ENCODE measurements at regions not wholly inside any gene's neighbourhood (a gene's known extent, or its start where the extent isn't known, plus 50 kb on each side); places are given as distances from the start of the nearest gene placed in this dataset.
"Not testable (repeated sequence)": the region's sequence is repeated elsewhere in the genome, so short reads cannot be mapped to it uniquely, and the experiment has no call there.

DNA sequence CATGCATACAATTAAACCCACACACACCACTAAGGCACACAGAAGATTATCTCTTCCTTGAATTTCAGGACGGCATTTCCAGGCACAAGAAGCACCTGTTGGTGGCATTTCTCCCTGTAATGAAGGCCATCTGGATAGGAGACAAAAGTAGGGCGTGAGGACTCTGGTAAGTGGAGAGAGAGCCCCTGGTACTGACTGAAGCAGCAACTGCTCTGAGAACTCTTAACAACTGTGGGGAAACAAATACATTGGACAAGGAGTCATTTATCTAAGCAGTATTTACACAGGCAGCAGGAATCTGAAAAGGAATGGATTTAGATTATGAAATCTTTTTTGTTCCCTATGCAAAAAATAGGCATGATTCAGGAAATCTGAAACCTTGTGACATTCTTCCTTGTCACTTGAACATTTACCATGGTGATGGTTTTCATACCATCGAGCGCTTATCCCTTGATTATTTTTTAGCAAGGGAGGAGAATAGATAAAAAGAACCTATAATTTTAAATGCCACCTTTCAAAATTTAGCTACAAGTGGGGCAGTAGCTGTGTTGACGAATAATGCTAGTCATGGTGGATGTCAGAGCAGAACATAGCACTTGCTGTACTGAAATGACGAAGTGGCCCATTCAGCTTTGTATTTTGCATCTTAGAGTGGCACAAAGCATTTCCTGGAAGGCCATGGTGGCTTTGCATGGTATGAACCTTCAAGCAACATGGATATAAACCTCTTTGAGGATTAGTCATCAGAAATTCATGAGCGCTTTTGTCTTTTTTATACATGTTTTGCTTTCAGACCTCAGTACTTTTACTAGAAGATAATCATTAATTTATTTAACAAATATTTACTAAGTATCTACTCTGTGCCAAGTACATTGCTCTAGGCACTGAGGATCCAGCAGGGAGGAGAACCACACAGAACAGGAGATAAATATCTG, 362.0 kb downstream of the ADGRL2 start:
- no peak for ATAC-seq

DNA sequence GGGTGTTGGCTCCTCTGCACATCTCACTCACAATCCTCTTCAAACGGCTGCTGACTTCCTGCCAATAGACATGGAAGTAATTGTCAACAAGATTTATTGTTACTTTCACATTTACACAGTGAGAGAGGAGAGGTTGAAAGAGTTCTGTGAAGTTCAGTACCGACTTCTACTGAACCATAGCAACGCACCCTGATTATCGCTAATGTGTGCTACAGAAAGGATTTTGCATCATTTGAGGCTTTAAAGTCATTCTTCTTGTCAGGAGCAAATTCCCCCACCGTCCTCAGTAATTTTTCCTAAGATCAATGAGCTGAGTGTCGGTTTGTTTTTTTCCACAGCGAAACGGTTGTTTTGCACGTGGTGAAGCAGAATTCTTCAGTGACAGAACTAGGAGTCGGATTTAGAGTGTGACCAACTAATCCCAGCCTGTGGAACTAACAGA, 361.0 kb downstream of the ADGRL2 start:
- intact Hi-C loops (cut with DNase I) = no loop called here
- ATAC-seq (no peak), DNase-seq (ENCODE audit: missing footprints) (no peak)

More for the DNA sequence above, 362.0 kb downstream of the ADGRL2 start:
- intact Hi-C loops (cut with DNase I) = no loop called here
- DNase-seq (ENCODE audit: missing footprints) = no peak

DNA sequence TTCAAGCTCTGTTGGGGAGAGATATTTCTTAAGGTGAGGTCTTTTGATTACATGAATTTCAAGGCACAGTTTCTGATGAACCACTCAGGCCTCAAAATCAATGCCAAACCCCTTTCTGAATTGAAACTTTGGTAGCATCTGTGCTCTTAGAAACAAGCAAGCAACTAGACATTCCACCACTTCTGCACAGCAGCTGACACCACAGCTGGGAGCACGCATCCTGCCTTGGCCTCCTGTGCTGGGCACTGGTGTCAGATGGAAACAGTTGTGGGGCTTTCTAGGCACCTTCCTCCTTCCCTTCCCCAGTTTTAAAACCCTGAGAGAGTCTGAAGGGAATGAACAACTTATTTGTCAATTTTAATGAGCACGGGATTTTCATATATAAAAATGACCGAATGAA, 360.2 kb downstream of the ADGRL2 start:
- intact Hi-C loops (cut with DNase I) = no loop called here
- ATAC-seq (no peak), DNase-seq (ENCODE audit: missing footprints) (no peak)

DNA sequence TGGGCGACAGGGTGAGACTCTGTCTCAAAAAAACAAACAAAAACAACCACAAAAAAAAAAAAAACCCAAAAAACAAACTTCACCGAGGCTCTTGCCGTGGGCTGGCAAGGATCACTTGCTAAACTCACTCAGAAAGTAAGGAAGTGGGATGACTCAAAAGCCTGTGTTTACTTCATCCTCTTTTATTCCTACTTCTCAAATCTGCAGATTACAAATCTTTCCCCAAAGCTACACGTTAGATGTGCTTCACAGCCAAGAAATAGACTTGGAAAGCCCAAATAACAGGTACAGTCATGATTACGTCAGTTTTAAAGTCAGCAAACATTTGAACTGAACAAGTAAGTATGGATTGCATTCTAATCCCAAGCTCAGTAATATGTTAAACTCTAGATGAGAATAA, 359.3 kb downstream of the ADGRL2 start:
- ATAC-seq (no peak), DNase-seq (ENCODE audit: missing footprints) (no peak)
- intact Hi-C loops (cut with DNase I) = no loop called here

DNA sequence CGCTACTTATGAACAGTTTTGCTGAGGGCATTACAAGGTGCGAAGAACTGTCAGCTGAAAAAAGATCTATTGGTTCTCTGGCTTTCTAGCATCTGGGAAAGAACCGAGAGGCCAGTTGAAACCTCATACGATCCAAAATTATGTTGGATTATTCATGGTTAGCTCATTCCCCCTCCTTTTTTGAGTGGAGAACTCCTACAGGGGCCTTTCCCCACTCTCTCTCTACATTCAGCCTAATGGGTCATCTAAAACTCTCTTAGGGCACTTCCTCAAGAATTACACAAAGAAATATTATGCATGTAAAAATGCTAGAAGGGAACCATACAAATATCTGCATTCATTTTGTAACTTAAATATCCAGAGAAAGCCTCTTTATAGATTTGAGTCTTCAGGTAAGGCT, 358.2 kb downstream of the ADGRL2 start:
- DNase-seq (ENCODE audit: missing footprints) (no peak), ATAC-seq (no peak)
- intact Hi-C loops (cut with DNase I) = no loop called here

DNA sequence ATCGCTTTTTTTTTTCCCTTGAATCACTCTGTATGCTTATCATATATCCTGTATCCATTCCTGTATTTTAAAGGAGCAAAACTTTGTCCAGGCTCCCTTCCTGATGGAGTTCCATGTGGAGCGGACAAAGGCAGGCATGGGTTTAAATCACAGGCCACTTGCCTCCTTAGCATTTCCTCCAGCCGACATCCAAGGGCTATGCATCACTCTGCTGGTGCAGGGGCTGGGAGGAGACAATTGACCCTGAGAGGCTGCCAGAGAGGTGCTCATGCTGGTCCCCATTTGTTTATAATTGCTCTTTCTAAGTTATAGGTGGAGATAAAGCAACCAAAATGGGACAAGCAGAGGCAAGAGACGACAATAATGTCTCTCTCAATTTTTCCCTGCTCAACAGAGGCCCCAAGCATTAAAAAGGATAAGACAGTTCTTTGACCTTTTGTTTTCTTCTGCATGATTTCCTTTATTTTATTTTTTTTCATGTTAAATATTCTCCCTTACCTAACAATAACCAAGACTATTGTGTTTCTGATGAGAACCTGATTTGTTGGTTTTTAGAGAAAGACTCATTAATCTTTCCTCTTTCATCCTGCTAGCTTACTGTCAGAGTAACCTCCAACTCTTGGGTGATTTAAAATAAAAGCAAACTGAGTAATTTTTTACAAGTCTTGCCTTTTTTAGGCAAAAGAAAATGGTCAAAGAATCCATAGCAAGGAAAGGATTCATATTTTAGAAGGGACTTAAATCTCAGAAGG, 353.7 kb downstream of the ADGRL2 start:
- DNase-seq (ENCODE audit: missing footprints) = no peak
- intact Hi-C loops (cut with DNase I) = no loop called here
- ATAC-seq = no peak

DNA sequence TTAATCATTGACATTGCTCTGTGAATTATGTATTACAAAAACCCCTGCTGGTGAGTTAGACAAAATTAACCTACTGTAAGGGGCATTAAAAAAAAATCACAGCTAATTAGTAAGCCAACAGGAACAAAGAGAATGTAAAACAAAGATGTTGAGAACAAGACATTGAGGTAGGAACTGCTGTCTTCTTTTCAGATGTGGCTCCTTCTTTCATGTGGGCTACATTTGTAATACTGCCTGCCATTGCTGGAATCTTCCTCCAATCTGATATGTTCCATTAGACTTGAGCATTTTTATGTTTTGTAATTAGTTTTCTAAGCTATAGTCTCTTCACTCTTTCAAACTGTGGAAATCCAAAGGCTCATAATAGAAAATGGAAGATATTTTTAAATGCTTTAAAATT, 353.0 kb downstream of the ADGRL2 start:
- DNase-seq (ENCODE audit: missing footprints) (no peak), ATAC-seq (no peak)
- intact Hi-C loops (cut with DNase I) = no loop called here

DNA sequence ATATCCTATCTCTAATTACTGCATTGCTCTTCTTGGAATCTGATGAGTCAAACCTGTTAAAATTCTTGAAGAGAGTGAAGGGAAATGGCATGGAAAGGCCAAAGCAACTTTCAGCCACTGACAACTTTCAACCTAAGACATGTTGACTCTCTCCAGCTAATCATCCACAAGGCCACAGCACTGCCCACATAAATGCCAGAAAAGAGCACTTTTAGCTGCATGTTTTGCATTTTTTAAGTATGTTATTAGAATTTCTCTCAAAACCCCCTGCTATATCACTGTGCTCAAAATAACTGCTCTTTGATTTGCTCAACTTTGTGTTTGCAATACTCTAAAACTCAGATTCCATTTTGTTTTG, 352.5 kb downstream of the ADGRL2 start:
- DNase-seq (ENCODE audit: missing footprints) = no peak
- ATAC-seq = no peak
- intact Hi-C loops (cut with DNase I) = no loop called here

DNA sequence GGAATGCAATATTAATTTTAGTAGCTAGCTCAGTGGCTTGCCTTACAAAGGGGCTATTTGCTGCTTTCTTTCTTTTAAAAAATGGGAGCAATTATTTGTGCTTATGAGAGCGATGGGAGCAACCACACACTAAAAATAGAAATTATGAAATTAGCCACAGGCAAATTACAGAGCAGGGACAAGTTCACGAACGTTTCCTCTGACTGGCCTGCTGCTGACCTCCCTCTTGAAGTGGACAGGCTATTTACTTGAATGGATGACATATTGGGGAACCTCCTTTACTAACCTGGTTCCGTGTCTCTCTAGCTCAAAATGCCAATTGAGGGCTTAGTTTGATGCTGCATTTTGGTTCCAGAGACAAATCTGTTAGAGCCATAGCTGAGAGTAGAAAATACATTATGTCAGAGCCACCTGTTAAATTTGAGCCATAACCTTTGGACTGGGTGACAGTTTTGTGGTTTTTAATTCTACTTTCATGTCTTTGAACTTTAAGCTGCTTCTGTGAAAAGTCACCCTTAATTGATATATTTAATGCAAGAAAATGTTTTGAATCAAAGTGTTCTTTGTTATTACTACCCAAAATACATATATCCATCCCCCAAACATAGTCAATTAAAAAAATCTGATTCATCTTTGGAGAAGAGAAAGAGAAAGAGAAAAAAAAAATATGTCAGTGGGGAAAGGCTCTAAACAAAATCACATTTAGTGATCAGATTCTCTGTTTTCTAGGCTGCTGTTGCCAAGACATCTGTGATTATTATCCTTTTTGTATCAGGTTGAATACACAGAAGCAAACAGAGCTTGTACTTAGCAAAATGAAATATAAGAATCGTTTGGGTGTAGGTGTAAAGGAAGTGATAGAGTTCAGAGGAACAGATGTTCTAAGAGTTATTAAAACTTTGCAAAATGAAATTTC, 351.9 kb downstream of the ADGRL2 start:
- no peak for DNase-seq (ENCODE audit: missing footprints)
- intact Hi-C loops (cut with DNase I) = no loop called here
- ATAC-seq = no peak

DNA sequence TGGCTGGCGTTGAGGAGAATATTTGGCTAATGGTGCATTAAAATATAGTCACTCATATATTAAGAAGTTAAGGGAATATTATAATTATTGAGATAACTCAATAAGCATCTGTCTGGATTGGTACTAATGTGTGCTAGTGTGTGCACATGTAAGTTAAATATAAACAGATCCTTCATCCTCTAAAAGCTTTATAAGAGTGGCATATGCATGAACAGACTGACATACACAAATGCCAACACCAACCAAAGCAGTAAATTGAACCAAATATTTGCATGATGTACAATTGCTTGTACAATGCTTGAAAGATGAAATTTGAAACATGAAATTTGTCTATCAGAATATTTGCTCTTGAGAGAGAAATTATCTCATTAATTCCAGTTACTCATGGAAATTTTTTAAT, 344.9 kb downstream of the ADGRL2 start:
- intact Hi-C loops (cut with DNase I) = no loop called here
- no peak for DNase-seq (ENCODE audit: missing footprints)
- no peak for ATAC-seq

DNA sequence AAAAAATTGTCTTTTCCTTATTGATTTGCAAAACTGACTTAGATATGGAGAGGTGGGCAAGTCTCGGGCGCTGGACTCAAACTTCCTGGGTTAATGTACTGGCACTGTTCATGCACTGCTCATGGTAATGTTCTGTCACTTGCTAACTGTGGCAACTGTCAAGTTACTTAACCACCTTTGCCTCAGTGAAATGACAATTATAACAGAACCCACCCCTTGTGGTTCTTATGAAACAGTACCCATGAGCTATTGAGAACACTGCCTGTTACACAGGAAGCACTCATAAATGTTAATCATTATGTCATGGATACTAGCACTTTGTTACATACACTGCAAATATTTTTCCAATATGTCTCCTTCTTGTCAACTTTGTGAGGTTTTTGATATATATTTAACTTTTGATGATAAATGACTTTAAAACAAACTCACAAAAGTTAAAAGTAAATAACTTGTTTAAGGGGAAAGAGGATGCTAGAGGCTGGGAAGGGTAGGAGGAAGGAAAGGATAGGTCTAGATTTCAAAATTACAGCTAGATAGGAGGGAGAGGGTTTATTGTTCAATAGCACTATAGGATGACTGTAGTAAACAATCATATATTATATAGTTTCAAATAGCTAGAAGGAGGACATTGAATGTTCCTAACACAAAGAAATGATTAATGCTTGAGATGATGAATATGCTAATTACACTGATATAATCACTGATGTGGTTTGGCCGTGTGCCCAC, 342.5 kb downstream of the ADGRL2 start:
- DNase-seq (ENCODE audit: missing footprints) (no peak), ATAC-seq (no peak)
- intact Hi-C loops (cut with DNase I) = no loop called here

DNA sequence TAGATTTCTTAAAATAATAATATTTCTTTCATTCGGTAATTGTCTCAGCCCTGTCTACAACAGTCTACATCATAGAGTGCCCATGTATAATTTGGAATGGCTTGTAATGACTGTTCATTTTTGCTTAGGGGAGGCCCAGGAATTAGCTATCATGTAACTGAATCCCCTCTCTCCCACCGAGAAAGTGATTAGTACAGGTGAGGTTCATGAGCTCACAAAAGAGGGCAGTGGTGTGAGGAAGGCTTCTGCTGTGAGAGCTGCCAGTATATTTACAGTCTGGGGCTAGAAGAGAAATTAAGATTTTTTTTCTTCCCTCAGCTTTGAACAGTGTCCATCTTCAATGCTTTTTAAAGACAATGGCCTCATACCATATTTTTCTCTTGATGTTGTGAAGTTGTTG, 340.7 kb downstream of the ADGRL2 start:
- no peak for ATAC-seq
- intact Hi-C loops (cut with DNase I) = no loop called here
- DNase-seq (ENCODE audit: missing footprints) = no peak

DNA sequence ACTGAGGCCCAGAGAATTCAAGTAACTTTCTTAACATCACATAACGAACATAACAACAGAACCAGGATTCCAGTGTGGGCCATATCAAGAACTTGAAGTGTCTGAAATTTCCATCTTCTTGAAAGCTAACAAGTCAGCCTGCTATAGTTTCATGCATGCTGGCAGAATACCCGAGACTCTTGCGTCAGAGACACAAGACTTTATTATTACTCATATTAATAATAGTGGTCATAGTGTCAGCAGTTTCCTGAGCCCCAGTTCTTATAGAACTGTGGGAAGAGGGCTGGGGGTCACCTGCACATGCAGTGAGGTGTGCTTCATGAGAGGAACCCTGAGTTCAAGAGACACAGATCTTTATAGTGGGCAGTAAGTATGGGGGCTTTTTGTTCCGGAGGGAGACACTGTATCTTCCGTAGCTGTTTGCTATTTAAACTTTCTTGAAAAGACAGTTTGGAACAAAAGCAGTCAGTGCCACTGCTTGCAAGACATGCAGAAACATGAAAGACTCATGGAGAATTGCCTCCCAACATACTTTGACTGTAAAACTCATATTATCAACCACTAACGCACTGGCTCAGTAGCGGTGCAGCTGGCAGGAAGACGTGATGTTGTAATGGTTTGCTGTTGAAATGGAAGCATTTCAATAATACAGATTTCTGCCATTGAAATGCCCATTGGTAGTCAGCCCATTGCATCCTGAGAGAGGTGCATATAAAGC, 339.2 kb downstream of the ADGRL2 start:
- no peak for DNase-seq (ENCODE audit: missing footprints)
- intact Hi-C loops (cut with DNase I) = no loop called here
- no peak for ATAC-seq

DNA sequence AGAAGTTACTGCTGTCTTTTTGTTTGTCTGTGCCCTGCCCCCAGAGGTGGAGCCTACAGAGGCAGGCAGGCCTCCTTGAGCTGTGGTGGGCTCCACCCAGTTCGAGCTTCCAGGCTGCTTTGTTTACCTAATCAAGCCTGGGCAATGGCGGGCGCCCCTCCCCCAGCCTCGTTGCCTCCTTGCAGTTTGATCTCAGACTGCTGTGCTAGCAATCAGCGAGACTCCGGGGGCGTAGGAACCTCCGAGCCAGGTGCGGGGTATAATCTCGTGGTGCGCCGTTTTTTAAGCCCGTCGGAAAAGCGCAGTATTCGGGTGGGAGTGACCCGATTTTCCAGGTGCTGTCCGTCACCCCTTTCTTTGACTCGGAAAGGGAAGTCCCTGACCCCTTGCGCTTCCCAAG, 335.6 kb downstream of the ADGRL2 start:
- intact Hi-C loops (cut with DNase I); DNase-seq (ENCODE audit: missing footprints); ATAC-seq: not testable (repeated sequence)

DNA sequence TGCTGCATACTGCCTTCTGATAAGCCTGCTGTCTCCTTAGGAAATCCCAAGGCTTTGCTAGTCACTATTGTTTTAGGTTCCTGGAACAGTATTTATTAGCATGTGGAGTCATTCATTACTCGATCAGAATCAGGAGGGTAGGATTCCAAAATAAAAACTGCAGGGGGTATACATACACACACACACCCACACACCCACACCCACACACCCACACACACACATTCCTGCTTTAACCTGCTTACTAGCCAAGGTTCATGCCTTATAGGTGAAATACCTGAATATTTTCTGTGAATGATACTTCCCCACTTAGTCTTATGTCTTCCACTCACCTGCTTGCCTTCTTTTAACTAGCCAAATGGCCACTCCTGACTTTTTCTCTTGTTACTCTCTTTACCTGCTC, 325.1 kb downstream of the ADGRL2 start:
- DNase-seq (ENCODE audit: missing footprints) = no peak
- no peak for ATAC-seq
- intact Hi-C loops (cut with DNase I) = no loop called here

DNA sequence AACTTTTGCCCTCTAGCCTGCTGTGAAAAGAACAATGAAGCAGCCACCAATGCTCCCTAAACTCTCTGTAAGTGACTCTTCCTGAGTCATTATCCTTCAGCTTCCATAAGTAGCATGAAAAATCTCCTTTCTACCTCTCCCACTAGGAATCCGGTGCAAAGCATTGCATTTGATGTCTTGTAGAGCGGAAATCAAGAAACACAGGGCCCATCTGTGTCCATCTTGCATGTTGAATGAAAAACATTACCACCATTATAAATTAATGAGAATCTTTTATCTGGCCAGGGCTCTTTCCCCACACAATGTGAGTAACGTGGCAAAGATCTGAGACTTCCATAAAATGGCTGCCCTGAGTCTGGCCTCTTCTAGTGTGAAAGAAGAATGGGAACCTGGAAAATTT, 324.4 kb downstream of the ADGRL2 start:
- ATAC-seq (no peak), DNase-seq (ENCODE audit: missing footprints) (no peak)
- intact Hi-C loops (cut with DNase I) = no loop called here

DNA sequence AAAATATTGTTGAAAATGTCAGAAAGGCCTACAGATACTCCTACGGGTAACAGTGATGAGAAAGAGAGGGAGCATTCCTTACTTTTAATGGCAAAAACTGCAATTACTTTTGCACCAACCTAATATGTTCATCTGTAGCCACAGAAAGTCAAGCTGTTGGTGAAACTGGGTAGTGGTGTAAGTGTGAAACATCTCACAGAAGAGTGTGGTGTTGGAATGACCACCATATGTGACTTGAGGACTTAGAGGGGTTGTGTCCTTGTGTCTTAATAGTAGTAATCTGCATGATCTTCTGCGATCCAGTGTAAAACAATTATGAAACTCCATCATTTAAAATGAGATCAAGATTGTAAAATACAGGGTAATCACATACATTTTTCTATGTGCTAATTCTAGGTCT, 320.7 kb downstream of the ADGRL2 start:
- DNase-seq (ENCODE audit: missing footprints) = no peak
- ATAC-seq = no peak
- intact Hi-C loops (cut with DNase I) = no loop called here

DNA sequence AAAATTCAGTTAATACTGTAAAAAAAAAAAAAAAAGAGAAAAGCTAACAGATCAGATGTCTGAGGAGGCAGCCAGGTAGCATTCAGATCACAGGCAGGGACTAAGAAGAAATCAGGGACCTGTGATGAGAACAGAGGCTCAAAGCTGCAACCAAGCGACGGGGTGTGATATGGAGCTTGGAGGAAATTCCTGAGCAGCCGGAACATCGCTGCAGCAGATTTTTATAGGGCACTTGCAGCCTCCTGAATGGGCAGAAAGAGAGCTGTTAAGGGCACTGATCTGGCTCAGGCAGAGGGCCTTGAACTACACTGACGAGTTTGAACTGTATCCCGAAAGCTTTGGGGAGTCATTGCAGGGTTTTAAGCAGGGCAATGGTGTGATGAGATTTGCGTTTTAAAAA, 315.4 kb downstream of the ADGRL2 start:
- DNase-seq (ENCODE audit: missing footprints) (no peak), ATAC-seq (no peak)
- intact Hi-C loops (cut with DNase I) = no loop called here

Data from Right ventricle myocardium inferior (tissue), 1 donor.